ENCODE measurements at regions not wholly inside any gene's neighbourhood (a gene's known extent, or its start where the extent isn't known, plus 50 kb on each side); places are given as distances from the start of the nearest gene placed in this dataset.

GRCh38 chr6:112799889-112800288, 452.8 kb downstream of the RFPL4B start:
- H3K9me2 ChIP-seq (ENCODE audit: insufficient read depth) = no peaks in the 10 kb centered on the region
- no TSS peak for BruUV-seq (replicated peaks)
- no peak overlapping the region for H3K4me3 ChIP-seq (replicated peaks in 1 of 2; ENCODE audit: low read depth in 1 of 2, low read length in 2 of 2)
- no peak overlapping the region for H3K4me2 ChIP-seq (ENCODE audit: low read length)
- no peak overlapping the region for H3K9ac ChIP-seq (ENCODE audit: low read length)
- H3K9me3 ChIP-seq (ENCODE audit: control insufficient read depth in 1 of 2, insufficient read depth in 1 of 2, low read depth in 1 of 2, low read length in 2 of 2) = no peaks in the 10 kb centered on the region
- H4K20me1 ChIP-seq (ENCODE audit: insufficient read depth) = no peaks in the 10 kb centered on the region
- RAD21 ChIA-PET (ENCODE audit: low non-redundant PET in 1 of 2, low total read pairs in 2 of 2, uncharacterized antibody in 2 of 2, unreplicated experiment in 2 of 2) = no interaction called here
- CTCF ChIA-PET = no interaction called here
- no peaks in the 10 kb centered on the region for H3K79me2 ChIP-seq (ENCODE audit: insufficient read depth, low read length)
- no peaks in the 10 kb centered on the region for H3K27me3 ChIP-seq (ENCODE audit: insufficient read depth, low read length)
- no peak overlapping the region for H3K27ac ChIP-seq (ENCODE audit: low read depth, low read length)
- H3K36me3 ChIP-seq (ENCODE audit: control insufficient read depth in 1 of 2, insufficient read depth in 2 of 2, low read length in 2 of 2) = no peaks in the 10 kb centered on the region
- intact Hi-C loops (cut with micrococcal nuclease) = no loop called here
- POLR2A ChIA-PET = no interaction called here
- peaks cover 3 to 6% of the 10 kb centered on the region in 2 experiments; a peak in 2 of 4 replicates for H3K4me1 ChIP-seq (ENCODE audit: control insufficient read depth in 1 of 2, insufficient read depth in 2 of 2, low read length in 2 of 2)
- TF ChIP-seq, protein P1, sequence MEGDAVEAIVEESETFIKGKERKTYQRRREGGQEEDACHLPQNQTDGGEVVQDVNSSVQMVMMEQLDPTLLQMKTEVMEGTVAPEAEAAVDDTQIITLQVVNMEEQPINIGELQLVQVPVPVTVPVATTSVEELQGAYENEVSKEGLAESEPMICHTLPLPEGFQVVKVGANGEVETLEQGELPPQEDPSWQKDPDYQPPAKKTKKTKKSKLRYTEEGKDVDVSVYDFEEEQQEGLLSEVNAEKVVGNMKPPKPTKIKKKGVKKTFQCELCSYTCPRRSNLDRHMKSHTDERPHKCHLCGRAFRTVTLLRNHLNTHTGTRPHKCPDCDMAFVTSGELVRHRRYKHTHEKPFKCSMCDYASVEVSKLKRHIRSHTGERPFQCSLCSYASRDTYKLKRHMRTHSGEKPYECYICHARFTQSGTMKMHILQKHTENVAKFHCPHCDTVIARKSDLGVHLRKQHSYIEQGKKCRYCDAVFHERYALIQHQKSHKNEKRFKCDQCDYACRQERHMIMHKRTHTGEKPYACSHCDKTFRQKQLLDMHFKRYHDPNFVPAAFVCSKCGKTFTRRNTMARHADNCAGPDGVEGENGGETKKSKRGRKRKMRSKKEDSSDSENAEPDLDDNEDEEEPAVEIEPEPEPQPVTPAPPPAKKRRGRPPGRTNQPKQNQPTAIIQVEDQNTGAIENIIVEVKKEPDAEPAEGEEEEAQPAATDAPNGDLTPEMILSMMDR (IDR thresholded peaks at IDR 0.05 in 2 of 3, conservative IDR thresholded peaks at IDR 0.05 in 1 of 3; ENCODE audit: borderline replicate concordance in 1 of 3, insufficient read depth in 1 of 3, low read depth in 2 of 3, low read length in 2 of 3) = no peak
- TF ChIP-seq EGR1 (IDR thresholded peaks at IDR 0.05; ENCODE audit: low read depth) = no peak
- TF ChIP-seq ZBTB33 (IDR thresholded peaks at IDR 0.05; ENCODE audit: extremely low read depth, insufficient replicate concordance, low read length) = no peak
- TF ChIP-seq SIN3A (IDR thresholded peaks at IDR 0.05; ENCODE audit: low read depth) = no peak
- no peak for TF ChIP-seq REST (IDR thresholded peaks at IDR 0.05; ENCODE audit: low read depth)
- TF ChIP-seq ZFX (IDR thresholded peaks at IDR 0.05) = no peak
- TF ChIP-seq SRF (IDR thresholded peaks at IDR 0.05; ENCODE audit: low read depth) = no peak
- TF ChIP-seq POLR2A (IDR thresholded peaks at IDR 0.05; ENCODE audit: borderline replicate concordance, extremely low read depth, insufficient read depth, insufficient read length) = no peak
- TF ChIP-seq JUND (IDR thresholded peaks at IDR 0.05) = no peak
- TF ChIP-seq SP1 (IDR thresholded peaks at IDR 0.05; ENCODE audit: low read depth) = no peak
- no peak for TF ChIP-seq CEBPB (IDR thresholded peaks at IDR 0.05; ENCODE audit: low read depth)
- no peak for TF ChIP-seq EZH2phosphoT487 (IDR thresholded peaks at IDR 0.05; ENCODE audit: borderline replicate concordance)
- TF ChIP-seq FOSL1 (IDR thresholded peaks at IDR 0.05; ENCODE audit: low read depth) = no peak
- TF ChIP-seq YY1 (IDR thresholded peaks at IDR 0.05; ENCODE audit: extremely low read depth, insufficient replicate concordance, low read depth, low read length) = no peak
- TF ChIP-seq, protein P2, sequence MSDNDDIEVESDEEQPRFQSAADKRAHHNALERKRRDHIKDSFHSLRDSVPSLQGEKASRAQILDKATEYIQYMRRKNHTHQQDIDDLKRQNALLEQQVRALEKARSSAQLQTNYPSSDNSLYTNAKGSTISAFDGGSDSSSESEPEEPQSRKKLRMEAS (IDR thresholded peaks at IDR 0.05) = no peak
- TF ChIP-seq POLR2AphosphoS5 (IDR thresholded peaks at IDR 0.05; ENCODE audit: low read depth, low read length) = no peak
- DNase-seq (ENCODE audit: low read depth, low spot score) (no peak), ATAC-seq (no peak)
- H2AFZ ChIP-seq (ENCODE audit: low read depth, low read length, poor library complexity, severe bottlenecking) = no peak overlapping the region
